ENCODE measurements at regions not wholly inside any gene's neighbourhood (a gene's known extent, or its start where the extent isn't known, plus 50 kb on each side); places are given as distances from the start of the nearest gene placed in this dataset.
A peak's percentile ranks its signal among the peaks of the same experiment; 100 is the strongest.

DNA sequence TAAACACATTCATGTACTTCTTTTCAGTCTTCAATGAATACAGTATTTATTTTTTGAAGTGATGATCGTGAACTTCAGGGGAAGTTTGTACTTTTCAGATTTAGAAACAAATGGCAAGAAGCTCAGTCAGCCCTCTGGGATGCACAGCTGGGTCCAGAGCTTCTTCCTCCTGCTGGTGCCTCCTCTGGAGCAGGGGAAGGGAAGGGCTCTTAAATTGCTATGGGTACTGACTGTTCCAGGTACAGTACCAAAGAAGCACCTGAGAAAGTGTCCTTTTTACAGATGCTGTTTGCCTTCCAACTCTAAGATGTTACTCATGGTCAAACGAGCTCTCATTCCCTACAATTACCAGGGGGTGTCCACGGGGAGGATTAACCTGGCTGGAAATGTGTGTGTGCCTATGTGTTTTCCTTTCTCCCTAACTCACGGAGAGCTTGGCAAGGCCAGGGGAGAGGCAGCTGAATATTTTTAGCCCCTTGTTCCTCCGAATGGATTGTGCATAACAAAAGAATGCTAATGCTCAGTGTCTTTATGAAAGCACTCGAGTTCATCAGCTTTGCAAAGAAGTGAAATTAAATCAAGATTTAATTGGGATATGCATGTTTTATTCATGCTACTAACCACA, 313.7 kb upstream of the CADM1 start:
- intact Hi-C loops (cut with micrococcal nuclease; ENCODE audit: unreplicated experiment) (no loop called here), in situ Hi-C loops (cut with HindIII; ENCODE audit: low pct_unique_long_range_greater_than_20kb, low sequenced_read_pairs) (no loop called here)
- Histone ChIP-seq H3K27me3 (ENCODE audit: control insufficient read depth, insufficient read depth, low read length) (no peaks in the 10 kb centered on the region), H3K9me3 (ENCODE audit: control insufficient read depth, insufficient read depth, low read depth, low read length) (no peaks in the 10 kb centered on the region; the same call in 1 of the 2 replicates), H3K4me1 (ENCODE audit: control insufficient read depth, insufficient read depth, low read length) (no peaks in the 10 kb centered on the region), H3K36me3 (ENCODE audit: control insufficient read depth, insufficient read depth, low read length) (no peaks in the 10 kb centered on the region), H3K4me3 (ENCODE audit: low read depth in 2 of 2, low read length in 2 of 2) (no peak overlapping the region), H3K27ac (ENCODE audit: low read length) (no peak overlapping the region)
- DNase-seq (ENCODE audit: low read depth, low spot score), result no peak
- TF ChIP-seq TCF7L2 (IDR thresholded peaks at IDR 0.05; ENCODE audit: low read depth, low read length), result no peak
- TF ChIP-seq, protein P1, sequence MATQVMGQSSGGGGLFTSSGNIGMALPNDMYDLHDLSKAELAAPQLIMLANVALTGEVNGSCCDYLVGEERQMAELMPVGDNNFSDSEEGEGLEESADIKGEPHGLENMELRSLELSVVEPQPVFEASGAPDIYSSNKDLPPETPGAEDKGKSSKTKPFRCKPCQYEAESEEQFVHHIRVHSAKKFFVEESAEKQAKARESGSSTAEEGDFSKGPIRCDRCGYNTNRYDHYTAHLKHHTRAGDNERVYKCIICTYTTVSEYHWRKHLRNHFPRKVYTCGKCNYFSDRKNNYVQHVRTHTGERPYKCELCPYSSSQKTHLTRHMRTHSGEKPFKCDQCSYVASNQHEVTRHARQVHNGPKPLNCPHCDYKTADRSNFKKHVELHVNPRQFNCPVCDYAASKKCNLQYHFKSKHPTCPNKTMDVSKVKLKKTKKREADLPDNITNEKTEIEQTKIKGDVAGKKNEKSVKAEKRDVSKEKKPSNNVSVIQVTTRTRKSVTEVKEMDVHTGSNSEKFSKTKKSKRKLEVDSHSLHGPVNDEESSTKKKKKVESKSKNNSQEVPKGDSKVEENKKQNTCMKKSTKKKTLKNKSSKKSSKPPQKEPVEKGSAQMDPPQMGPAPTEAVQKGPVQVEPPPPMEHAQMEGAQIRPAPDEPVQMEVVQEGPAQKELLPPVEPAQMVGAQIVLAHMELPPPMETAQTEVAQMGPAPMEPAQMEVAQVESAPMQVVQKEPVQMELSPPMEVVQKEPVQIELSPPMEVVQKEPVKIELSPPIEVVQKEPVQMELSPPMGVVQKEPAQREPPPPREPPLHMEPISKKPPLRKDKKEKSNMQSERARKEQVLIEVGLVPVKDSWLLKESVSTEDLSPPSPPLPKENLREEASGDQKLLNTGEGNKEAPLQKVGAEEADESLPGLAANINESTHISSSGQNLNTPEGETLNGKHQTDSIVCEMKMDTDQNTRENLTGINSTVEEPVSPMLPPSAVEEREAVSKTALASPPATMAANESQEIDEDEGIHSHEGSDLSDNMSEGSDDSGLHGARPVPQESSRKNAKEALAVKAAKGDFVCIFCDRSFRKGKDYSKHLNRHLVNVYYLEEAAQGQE (IDR thresholded peaks at IDR 0.05; ENCODE audit: insufficient read depth in 1 of 2, low read depth in 2 of 2, low read length in 1 of 2), result no peak
- TF ChIP-seq SIN3A (IDR thresholded peaks at IDR 0.05; ENCODE audit: borderline replicate concordance, insufficient read depth, low read depth, low read length), result no peak
- no peak for TF ChIP-seq POLR2AphosphoS5 (IDR thresholded peaks at IDR 0.05; ENCODE audit: low read depth, low read length)
- TF ChIP-seq, protein P2, sequence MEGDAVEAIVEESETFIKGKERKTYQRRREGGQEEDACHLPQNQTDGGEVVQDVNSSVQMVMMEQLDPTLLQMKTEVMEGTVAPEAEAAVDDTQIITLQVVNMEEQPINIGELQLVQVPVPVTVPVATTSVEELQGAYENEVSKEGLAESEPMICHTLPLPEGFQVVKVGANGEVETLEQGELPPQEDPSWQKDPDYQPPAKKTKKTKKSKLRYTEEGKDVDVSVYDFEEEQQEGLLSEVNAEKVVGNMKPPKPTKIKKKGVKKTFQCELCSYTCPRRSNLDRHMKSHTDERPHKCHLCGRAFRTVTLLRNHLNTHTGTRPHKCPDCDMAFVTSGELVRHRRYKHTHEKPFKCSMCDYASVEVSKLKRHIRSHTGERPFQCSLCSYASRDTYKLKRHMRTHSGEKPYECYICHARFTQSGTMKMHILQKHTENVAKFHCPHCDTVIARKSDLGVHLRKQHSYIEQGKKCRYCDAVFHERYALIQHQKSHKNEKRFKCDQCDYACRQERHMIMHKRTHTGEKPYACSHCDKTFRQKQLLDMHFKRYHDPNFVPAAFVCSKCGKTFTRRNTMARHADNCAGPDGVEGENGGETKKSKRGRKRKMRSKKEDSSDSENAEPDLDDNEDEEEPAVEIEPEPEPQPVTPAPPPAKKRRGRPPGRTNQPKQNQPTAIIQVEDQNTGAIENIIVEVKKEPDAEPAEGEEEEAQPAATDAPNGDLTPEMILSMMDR (IDR thresholded peaks at IDR 0.05), result no peak
- no peak for ATAC-seq
- ChIA-PET POLR2A (interaction anchor here (0.5 kb wide), 1 partner anchor 64 kb away, joined by 5 read pairs; no protein-coding TSS in a partner anchor), CTCF (no interaction called here)
- BruUV-seq (replicated peaks), result no TSS peak

DNA sequence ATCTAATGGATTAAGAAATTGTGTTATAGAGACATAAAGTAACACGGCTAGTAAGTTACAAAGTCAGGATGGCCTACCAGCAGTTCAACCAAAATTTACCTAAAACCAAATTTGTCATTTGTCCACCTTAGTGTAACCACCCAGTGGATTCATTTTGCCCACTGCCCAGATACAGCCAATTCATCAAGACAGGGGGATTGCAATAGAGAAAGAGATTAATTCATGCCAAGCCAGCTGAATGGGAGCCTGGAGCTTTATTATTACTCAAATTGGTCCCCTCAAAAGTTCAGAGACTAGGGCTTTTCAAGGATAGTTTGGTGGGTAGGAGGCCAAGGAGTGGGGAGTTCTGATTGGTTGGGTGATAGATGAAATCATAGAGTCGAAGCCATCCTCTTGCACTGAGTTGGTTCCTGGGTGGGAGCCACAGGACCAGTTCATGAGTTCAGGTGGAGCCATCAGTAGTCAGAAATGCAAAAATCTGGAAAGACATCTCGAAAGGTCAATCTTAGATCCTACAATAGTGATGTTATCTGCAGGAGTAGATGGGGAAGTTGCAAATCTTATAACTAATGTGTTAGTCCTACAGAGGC, 304.2 kb upstream of the CADM1 start:
- in situ Hi-C loops (cut with HindIII; ENCODE audit: low pct_unique_long_range_greater_than_20kb, low sequenced_read_pairs) (no loop called here), intact Hi-C loops (cut with micrococcal nuclease; ENCODE audit: unreplicated experiment) (no loop called here)
- H3K4me1 ChIP-seq (ENCODE audit: control insufficient read depth, insufficient read depth, low read length), result no peaks in the 10 kb centered on the region
- ChIA-PET POLR2A (no interaction called here), CTCF (no interaction called here)
- no TSS peak for BruUV-seq (replicated peaks)
- ATAC-seq (no peak), DNase-seq (ENCODE audit: low read depth, low spot score) (no peak)
- H3K9me3 ChIP-seq (ENCODE audit: control insufficient read depth, insufficient read depth, low read depth, low read length), result no peaks in the 10 kb centered on the region; the same call in 1 of the 2 replicates
- no peaks in the 10 kb centered on the region for H3K36me3 ChIP-seq (ENCODE audit: control insufficient read depth, insufficient read depth, low read length)
- no peaks in the 10 kb centered on the region for H3K27me3 ChIP-seq (ENCODE audit: control insufficient read depth, insufficient read depth, low read length)
- H3K4me3 ChIP-seq (ENCODE audit: low read depth in 2 of 2, low read length in 2 of 2), result no peak overlapping the region
- TF ChIP-seq, protein P1 (IDR thresholded peaks at IDR 0.05; ENCODE audit: insufficient read depth in 1 of 2, low read depth in 2 of 2, low read length in 1 of 2), result no peak
- TF ChIP-seq TCF7L2 (IDR thresholded peaks at IDR 0.05; ENCODE audit: low read depth, low read length) (no peak), SIN3A (IDR thresholded peaks at IDR 0.05; ENCODE audit: borderline replicate concordance, insufficient read depth, low read depth, low read length) (no peak), POLR2AphosphoS5 (IDR thresholded peaks at IDR 0.05; ENCODE audit: low read depth, low read length) (no peak)
- TF ChIP-seq, protein P2 (IDR thresholded peaks at IDR 0.05), result 0 out of 2 replicates have a peak, but pooled peaks have one; percentile 5
- no peak overlapping the region for H3K27ac ChIP-seq (ENCODE audit: low read length)
